ENCODE measurements at regions not wholly inside any gene's neighbourhood (a gene's known extent, or its start where the extent isn't known, plus 50 kb on each side); places are given as distances from the start of the nearest gene placed in this dataset.

- TF ChIP-seq CTCF (IDR thresholded peaks at IDR 0.05; ENCODE audit: low read length) (no peak), EZH2 (IDR thresholded peaks at IDR 0.05; ENCODE audit: borderline replicate concordance, low read length) (no peak)
Observed at GRCh38 chr5:91313757-91314673, 69.1 kb downstream of the ARRDC3 start.

Measured in OCI-LY1 (cell line).